Astrocyte of the spinal cord (primary cell): ENCODE measurements at regions not wholly inside any gene's neighbourhood (a gene's known extent, or its start where the extent isn't known, plus 50 kb on each side); places are given as distances from the start of the nearest gene placed in this dataset.

Source experiments
- DNase-seq: peaks from one replicate; pipeline ENCODE4 v3.0.0; 2011; ENCODE audit warnings: low read depth, low spot score
- H3K4me3 ChIP-seq: 2 replicates; pipeline ENCODE4 v1.5.1; 2011; ENCODE audit warnings: low read depth, mild to moderate bottlenecking, low read length, moderate library complexity
- in situ Hi-C: cut with HindIII; loops from 2 replicates; pipeline ENCODE4 v1.10.0; 2017; ENCODE audit warnings: low sequenced_read_pairs
- TF ChIP-seq, protein P1 (sequence below): IDR thresholded peaks from 2 replicates; pipeline ENCODE4 v1.5.1; 2012; ENCODE audit warnings: low read depth, mild to moderate bottlenecking, low read length, inconsistent platforms

GRCh38 chr9:107639426-107639825 lies 149.9 kb upstream of the KLF4 start:
- no peak for DNase-seq
- H3K4me3 ChIP-seq: no peak overlapping the region
- TF ChIP-seq, protein P1, sequence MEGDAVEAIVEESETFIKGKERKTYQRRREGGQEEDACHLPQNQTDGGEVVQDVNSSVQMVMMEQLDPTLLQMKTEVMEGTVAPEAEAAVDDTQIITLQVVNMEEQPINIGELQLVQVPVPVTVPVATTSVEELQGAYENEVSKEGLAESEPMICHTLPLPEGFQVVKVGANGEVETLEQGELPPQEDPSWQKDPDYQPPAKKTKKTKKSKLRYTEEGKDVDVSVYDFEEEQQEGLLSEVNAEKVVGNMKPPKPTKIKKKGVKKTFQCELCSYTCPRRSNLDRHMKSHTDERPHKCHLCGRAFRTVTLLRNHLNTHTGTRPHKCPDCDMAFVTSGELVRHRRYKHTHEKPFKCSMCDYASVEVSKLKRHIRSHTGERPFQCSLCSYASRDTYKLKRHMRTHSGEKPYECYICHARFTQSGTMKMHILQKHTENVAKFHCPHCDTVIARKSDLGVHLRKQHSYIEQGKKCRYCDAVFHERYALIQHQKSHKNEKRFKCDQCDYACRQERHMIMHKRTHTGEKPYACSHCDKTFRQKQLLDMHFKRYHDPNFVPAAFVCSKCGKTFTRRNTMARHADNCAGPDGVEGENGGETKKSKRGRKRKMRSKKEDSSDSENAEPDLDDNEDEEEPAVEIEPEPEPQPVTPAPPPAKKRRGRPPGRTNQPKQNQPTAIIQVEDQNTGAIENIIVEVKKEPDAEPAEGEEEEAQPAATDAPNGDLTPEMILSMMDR: no peak
- in situ Hi-C loops: no loop called here

DNA sequence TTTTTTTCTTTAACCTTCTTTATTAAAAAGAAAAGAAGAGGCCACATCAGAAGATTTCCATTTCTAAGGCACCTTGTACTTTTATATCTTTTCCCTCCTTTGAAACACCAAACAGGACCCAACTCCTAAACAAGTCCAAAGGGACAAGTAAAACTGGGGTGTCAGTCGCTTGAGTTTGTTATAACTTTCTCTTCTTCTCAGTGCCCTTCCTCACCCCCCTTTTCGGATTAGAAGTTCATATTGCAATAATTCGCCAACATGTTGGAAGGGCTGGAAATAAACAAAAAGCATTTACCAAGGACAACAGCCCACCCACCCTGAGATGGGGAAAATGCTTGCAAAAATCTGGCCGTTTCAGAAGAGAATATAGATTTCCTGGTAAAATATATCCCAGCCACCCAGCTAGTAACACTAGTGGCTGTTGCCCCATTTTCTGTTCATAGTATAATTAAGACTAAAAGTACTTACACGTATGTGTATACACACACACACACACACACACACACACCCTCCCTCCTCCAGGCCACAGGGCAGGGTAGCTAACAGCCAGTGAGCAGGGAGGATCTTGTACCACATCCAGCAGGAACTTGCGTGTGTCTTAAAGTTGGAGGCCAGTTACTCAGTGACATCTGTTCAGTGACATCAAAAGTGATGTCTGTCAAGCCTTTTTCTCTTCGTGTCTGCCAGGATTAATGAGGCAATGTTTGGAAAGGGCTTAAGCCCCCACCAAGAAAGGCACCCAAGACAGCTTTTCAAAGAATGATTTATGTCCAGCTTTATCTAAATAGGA lies 149.1 kb upstream of the KLF4 start:
- H3K4me3 ChIP-seq: peak overlapping the region; percentile 51
- DNase-seq: peak; percentile 55
- in situ Hi-C loops: no loop called here
- TF ChIP-seq, protein P1: no peak

DNA sequence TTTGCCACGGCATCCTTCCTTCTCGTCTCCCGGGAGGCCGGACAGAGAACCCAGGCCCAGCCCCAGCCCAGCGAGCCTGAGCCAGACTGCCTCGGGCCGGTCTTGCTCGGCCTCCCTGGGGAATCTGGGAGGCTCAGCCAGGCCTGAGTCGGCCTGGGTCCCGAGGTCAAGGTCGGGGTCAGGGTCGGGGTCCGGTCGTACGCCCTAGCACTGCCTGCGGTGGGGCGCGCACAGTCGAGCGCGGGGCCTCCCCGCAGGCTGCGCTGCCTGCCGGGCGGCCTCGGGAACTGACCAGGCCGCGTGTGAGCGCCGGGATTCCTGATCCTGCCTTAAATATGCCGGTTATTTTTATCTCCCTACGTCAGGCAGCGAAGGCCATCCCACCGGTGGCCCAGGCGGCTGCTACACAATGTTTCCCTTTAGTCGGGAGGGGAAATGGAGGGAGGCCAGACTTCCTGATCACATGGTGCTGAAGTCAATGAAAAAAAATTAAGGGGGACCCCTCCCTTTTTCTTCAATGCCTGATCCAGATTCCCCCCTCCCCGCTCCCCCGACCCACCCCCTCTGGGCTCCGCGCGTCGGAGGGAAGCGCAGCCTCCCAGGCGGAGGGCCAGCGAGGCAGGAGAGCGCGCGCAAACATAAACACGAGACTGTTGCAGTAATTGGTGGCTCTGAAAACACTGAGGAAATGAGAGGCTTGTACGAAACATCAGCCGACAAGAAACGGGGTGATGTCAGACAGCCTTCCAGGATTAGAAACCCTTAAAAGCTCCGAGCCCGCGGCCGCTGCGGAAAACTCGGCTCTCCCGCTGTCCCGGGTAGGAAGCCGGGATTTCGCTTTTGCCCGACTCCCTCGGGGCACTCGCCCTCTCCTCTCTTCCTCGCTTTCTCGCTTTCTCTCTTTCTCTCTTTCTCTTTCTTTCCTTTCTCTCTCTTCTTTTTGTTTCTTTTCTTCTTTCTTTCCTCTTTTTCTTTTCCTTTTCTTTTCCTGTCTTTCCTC lies 148.2 kb upstream of the KLF4 start:
- H3K4me3 ChIP-seq: peak overlapping the region; percentile 51
- DNase-seq: peak; percentile 97
- in situ Hi-C loops: no loop called here
- TF ChIP-seq, protein P1: no peak

GRCh38 chr9:107636571-107637381 lies 147.2 kb upstream of the KLF4 start:
- TF ChIP-seq, protein P1: no peak
- no peak overlapping the region for H3K4me3 ChIP-seq
- no peak for DNase-seq
- in situ Hi-C loops: no loop called here

GRCh38 chr9:107635803-107636174 lies 146.2 kb upstream of the KLF4 start:
- no peak overlapping the region for H3K4me3 ChIP-seq
- in situ Hi-C loops: no loop called here
- TF ChIP-seq, protein P1: no peak
- DNase-seq: no peak
